Panc1 (cell line): ENCODE measurements at regions not wholly inside any gene's neighbourhood (a gene's known extent, or its start where the extent isn't known, plus 50 kb on each side); places are given as distances from the start of the nearest gene placed in this dataset.

ENCODE experiments used
- POLR2AphosphoS5 ChIP-seq: IDR thresholded peaks from 2 replicates; pipeline ENCODE4 v1.6.1; 2012; ENCODE audit warnings: mild to moderate bottlenecking, low read depth, low read length, moderate library complexity
- SIN3A ChIP-seq: IDR thresholded peaks from 2 replicates; pipeline ENCODE4 v1.6.1; 2012; ENCODE audit warnings: low read depth, mild to moderate bottlenecking, low read length, moderate library complexity, borderline replicate concordance; ENCODE audit not compliant: insufficient read depth
- TF ChIP-seq, protein P1 (sequence below): fragments of 450-650 bp; IDR thresholded peaks from 2 replicates; pipeline ENCODE4 v1.5.1; 2017; ENCODE audit warnings: mild to moderate bottlenecking
- TF ChIP-seq, protein P2 (sequence below), 2 experiments: IDR thresholded peaks; 2 replicates each; pipeline ENCODE4 v1.6.1; 2011 to 2012; ENCODE audit warnings: low read depth in 2 of 2, control low read depth in 1 of 2, low read length in 1 of 2, mild to moderate bottlenecking in 1 of 2, moderate library complexity in 1 of 2; ENCODE audit not compliant: insufficient read depth in 1 of 2

DNA sequence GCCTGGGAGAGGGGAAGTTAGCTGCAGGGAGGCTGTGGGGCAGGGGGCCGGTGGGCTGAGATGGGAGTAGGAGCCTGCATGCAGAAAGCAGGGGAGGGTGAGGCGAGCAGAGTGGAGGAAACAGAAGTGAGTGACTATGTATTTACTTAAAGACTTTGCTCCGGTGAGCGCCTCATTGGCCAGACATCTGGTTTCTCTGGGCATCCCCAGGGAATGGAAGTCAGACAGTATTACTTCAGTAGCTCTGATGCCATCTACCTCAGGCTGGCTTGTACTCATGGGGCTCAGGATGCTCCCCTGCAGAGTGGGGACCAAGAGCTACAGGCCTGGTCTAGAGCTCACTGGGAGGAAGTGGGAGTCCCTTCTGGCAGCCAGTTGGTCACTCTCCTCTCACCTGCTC is 78.2 kb upstream of the ARAP3 start:
- TF ChIP-seq, protein P1, sequence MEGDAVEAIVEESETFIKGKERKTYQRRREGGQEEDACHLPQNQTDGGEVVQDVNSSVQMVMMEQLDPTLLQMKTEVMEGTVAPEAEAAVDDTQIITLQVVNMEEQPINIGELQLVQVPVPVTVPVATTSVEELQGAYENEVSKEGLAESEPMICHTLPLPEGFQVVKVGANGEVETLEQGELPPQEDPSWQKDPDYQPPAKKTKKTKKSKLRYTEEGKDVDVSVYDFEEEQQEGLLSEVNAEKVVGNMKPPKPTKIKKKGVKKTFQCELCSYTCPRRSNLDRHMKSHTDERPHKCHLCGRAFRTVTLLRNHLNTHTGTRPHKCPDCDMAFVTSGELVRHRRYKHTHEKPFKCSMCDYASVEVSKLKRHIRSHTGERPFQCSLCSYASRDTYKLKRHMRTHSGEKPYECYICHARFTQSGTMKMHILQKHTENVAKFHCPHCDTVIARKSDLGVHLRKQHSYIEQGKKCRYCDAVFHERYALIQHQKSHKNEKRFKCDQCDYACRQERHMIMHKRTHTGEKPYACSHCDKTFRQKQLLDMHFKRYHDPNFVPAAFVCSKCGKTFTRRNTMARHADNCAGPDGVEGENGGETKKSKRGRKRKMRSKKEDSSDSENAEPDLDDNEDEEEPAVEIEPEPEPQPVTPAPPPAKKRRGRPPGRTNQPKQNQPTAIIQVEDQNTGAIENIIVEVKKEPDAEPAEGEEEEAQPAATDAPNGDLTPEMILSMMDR = no peak
- TF ChIP-seq, protein P2, sequence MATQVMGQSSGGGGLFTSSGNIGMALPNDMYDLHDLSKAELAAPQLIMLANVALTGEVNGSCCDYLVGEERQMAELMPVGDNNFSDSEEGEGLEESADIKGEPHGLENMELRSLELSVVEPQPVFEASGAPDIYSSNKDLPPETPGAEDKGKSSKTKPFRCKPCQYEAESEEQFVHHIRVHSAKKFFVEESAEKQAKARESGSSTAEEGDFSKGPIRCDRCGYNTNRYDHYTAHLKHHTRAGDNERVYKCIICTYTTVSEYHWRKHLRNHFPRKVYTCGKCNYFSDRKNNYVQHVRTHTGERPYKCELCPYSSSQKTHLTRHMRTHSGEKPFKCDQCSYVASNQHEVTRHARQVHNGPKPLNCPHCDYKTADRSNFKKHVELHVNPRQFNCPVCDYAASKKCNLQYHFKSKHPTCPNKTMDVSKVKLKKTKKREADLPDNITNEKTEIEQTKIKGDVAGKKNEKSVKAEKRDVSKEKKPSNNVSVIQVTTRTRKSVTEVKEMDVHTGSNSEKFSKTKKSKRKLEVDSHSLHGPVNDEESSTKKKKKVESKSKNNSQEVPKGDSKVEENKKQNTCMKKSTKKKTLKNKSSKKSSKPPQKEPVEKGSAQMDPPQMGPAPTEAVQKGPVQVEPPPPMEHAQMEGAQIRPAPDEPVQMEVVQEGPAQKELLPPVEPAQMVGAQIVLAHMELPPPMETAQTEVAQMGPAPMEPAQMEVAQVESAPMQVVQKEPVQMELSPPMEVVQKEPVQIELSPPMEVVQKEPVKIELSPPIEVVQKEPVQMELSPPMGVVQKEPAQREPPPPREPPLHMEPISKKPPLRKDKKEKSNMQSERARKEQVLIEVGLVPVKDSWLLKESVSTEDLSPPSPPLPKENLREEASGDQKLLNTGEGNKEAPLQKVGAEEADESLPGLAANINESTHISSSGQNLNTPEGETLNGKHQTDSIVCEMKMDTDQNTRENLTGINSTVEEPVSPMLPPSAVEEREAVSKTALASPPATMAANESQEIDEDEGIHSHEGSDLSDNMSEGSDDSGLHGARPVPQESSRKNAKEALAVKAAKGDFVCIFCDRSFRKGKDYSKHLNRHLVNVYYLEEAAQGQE (IDR thresholded peaks at IDR 0.05; ENCODE audit: insufficient read depth in 1 of 2, low read depth in 2 of 2, low read length in 1 of 2) = no peak
- TF ChIP-seq SIN3A (no peak), POLR2AphosphoS5 (no peak)
